Epithelial cell of proximal tubule (primary cell): ENCODE measurements at regions not wholly inside any gene's neighbourhood (a gene's known extent, or its start where the extent isn't known, plus 50 kb on each side); places are given as distances from the start of the nearest gene placed in this dataset.

Experiments
- DNase-seq: peaks from one replicate; pipeline ENCODE4 v3.0.0-alpha.2; 2011; ENCODE audit warnings: low read depth
- H3K4me3 ChIP-seq: 2 replicates; pipeline ENCODE4 v1.5.1; 2011; ENCODE audit warnings: low read depth, mild to moderate bottlenecking, low read length
- CTCF ChIP-seq: conservative IDR thresholded peaks from 2 replicates; pipeline ENCODE4 v1.5.1; 2012; ENCODE audit warnings: low read depth, mild to moderate bottlenecking, low read length

- no peak for DNase-seq
- TF ChIP-seq CTCF, result no peak
- H3K4me3 ChIP-seq, result no peak overlapping the region
Observed at GRCh38 chr1:55542901-55543504, 327.8 kb upstream of the USP24 start.

GRCh38 chr1:55541296-55541695 lies 326.1 kb upstream of the USP24 start:
- no peak for DNase-seq
- no peak for TF ChIP-seq CTCF
- no peak overlapping the region for H3K4me3 ChIP-seq

GRCh38 chr1:55539652-55540512 lies 324.7 kb upstream of the USP24 start:
- no peak overlapping the region for H3K4me3 ChIP-seq
- TF ChIP-seq CTCF, result no peak
- DNase-seq, result no peak

GRCh38 chr1:55538428-55538827 lies 323.3 kb upstream of the USP24 start:
- DNase-seq, result no peak
- no peak for TF ChIP-seq CTCF
- H3K4me3 ChIP-seq, result no peak overlapping the region

GRCh38 chr1:55536545-55536865 lies 321.3 kb upstream of the USP24 start:
- no peak overlapping the region for H3K4me3 ChIP-seq
- DNase-seq, result no peak
- TF ChIP-seq CTCF, result no peak

GRCh38 chr1:55535724-55536544 lies 320.8 kb upstream of the USP24 start:
- no peak for DNase-seq
- TF ChIP-seq CTCF, result no peak
- H3K4me3 ChIP-seq, result no peak overlapping the region
